Activated T-cell treated with anti-CD3 and anti-CD28 coated beads for 48 hours (primary cell): ENCODE measurements at regions not wholly inside any gene's neighbourhood (a gene's known extent, or its start where the extent isn't known, plus 50 kb on each side); places are given as distances from the start of the nearest gene placed in this dataset.
"Not testable (repeated sequence)": the region's sequence is repeated elsewhere in the genome, so short reads cannot be mapped to it uniquely, and the experiment has no call there.

Experiments
- DNase-seq: peaks from one replicate; pipeline ENCODE4 v3.0.0-alpha.2; 2020; ENCODE audit warnings: low read depth

DNA sequence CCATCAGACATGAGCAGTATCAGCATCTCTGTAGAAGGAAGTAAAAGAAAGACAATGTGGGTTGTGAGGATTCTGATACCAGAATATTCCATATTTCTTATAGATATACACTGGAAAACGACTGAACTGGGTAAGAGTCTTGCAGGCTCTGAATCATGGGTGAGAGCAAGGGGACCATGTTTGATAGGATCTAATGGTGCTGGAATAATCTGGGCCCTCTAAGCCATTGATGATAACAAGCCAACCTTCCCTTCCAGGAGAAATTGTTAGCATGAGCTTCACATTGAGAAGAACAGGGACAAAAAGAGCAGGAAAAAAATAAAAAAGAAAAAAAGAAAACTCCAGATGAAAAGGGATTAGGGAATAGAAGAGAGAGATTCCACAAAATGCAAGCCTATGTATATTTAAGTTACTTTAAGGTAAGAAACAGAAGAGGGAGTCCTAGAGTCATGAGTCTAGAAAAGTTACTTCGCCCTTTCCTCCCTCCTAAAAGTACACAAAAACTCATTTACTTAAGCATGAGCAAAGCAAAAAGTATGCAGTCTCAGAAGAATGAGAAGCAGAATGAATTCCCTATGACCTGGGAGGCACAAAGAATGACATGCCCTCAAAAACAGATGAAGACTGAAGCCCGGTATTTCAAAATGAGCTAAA is 181.9 kb downstream of the TMEM26 start:
- DNase-seq, result no peak

DNA sequence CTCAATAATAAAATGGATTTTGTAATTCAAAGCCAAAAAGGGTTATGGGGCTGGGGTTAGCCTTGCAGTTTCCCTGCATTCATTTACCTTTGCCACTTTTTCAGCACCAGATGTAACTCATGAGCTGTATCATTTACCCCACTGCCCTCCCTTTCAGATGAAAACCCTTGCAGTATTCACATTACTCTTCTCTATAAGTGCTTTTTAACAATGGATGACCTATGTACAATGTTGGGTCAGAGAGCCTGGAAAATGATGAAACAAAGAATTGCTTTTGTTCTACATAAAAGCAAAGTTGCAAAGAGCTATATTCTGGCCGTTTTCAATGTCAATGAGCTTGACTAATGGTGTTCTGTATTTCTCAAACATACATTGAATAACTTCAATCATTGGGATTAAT is 189.7 kb downstream of the TMEM26 start:
- DNase-seq, result no peak

DNA sequence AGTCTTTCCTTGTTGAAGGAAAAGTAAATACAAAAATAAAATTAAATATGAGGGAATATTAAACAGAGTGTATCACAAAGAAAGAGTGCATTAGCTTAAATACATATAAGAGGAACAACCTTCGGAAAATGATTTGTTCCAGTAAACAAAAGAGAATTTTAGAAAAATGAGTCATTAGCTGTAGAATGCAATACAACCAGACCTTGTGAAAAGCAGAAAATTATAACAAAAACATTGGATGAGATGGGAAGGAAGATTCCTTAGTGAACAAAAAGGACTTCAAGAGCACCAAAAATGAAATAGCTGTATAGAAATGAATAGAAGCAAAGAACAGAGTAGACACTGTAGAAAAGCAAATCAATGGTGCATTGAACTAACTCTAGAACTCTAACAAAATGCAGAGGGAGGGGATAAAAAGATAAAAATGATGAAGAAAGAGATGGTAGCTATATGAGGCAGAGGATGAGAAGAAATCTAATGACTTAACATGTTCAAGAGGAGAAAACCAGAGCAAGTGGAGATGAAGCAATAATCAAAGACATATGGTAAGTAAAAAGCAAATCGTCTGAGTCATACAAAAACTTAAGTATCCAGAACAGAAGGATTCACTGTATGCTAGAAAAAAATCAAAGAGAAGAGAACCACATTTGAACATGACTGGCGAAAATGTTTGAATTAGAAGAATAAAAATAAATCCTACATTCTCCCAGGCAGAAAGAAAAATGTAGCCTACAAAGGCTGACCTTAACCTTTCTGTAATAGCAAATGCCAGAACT is 190.5 kb downstream of the TMEM26 start:
- DNase-seq, result no peak

DNA sequence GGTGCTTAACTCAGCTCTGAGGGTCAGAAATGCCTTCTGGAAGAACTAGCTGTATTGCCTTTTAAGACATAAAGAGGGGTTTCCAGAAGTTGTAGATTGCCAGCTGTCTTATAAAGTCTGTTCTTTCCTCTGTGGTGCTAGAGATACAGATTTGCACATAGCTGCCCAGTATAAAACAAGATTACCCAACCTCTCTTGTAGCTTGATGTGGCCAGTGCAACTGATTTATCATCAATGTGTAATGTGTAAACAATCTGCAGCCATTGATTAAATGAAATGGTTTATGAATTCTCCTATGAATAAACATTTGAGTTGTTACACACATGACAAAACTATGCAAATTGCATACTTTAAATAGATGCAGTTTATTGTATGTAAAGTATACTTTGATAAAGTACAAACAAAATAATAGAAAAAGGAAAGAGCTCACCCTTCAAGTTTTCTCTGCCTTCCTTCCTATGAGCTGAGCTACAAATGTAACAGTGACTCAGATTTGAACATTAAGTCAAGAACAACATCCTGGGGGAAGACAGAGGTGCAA is 195.2 kb downstream of the TMEM26 start:
- DNase-seq, result no peak

DNA sequence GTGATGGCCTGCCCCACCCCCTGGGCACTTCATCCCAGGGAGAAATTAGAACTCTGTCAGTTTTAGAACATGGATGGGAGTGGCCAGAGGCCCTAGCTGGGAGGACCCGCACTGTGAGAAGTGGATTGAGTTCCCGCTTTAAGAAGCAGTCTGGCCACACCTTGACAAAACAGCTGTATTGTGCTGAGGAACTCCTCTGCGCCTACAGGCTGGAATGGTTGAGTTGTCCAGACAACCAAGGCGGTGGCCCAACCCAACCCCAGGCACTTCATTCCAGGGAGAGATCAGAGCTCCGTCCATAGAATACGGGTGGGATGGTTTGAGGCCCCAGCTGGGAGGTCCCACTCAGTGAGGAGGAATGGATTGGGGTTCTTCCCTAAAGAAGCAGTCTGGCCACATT is 196.0 kb downstream of the TMEM26 start:
- no peak for DNase-seq

DNA sequence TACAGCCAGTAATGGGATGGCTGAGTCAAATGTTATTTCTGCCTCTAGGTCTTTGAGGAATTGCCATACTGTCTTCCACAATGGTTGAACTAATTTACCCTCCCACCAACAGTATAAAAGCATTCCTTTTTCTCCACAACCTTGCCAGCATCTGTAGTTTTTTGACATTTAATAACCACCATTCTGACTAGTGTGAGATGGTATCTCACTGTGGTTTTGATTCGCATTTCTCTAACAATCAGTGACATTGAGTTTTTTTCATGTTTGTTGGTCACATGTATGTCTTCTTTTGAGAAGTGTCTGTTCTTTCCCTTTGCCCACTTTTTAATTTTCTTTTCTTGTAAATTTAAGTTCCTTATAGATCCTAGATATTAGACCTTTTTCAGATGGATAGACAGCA is 200.9 kb downstream of the TMEM26 start:
- not testable (repeated sequence) for DNase-seq

DNA sequence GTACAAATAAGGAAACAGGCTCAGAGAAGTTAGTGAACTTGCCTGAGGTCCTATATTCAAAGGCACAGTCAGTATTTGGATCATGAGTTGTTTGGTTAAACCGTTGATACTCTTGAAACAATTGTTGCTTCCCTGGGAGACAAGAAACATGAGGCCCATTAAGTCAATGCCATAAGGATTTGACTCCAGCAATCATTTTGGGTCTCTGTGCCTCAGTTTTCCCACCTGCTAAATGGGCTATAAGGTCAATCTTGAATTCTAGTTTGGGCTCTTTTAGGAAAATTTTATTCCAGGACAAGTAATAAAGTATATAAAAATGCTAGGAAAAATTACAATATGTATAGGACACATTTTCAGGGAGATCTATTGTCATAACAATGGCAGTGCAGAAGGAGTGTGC is 202.1 kb downstream of the TMEM26 start:
- no peak for DNase-seq

DNA sequence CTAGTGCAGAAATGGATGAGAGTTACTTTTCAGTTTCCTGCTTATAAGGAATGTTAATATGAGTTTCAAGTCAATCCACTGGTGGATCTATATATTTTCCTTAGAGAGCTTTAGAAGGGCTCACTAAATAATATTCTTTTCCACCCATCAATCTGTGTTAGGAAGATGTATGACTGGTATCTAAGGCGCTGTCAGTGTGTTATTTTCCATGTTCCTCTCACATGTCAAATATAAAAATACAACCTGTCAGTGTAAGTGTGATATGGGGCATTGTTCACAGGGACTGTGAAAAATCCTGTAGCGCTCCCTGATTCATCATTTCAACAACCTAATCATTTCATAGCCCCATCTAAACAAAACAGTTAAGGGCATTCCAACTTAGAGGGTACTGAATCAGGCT is 203.1 kb downstream of the TMEM26 start:
- DNase-seq, result no peak

DNA sequence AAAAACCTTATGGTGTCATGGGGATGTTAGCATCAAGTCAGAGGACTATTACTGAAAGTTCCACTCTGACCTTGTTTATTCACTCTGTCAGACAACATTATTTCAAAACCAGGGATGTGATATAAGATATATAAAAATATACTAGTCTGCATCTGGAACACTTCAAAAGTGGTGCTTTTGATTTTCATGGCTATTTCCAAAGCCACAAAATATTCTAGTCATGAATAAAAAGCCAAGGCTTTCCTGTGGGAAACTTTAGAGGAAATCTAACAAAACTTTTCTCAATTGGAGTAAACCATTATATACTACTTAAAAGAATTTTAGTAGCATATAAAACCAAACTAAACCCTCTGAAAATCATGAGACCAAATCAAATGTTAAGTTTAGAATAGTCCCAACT is 205.2 kb downstream of the TMEM26 start:
- no peak for DNase-seq

DNA sequence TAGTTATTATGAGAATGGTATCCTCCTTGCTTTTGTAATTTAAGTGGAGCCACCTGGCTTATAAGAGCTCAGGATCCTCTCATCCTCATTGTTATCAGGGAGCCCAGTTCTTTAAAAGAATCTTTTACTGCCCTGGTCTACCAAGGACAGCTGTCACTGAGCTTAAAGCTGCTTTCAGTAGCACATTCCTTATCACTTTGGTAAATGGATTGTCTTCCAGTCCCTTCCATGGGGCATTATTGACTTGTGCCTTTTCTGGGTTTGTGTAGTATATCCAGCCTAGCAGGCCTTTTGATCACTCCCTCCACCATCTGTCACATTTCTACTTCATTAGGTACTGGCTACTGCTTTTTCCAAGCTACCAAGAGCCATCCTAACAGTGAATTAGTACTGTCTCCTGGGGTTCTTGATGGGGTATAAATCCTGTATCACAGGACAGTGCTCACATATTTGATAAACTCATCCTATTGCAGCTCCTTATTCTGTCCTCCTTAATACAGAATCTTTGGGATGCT is 208.9 kb downstream of the TMEM26 start:
- DNase-seq, result no peak

DNA sequence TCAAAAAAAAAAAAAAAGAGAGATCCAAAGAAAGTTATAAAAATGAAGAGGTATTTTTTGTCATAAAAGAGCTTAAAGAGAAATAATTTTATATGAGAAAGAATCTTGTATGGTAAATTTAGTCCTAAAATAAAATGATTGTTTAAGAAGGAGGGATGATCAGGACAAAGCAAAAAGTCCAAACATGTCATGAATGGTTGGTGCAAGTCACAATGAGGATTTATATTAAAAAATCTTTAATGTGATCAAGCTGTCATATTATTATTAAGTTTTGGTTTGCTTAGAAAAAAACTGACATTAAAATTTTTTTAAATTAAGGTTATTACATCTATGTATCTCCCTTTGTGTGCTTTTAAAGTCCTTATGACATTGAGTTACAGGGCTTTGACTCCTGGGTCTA is 220.4 kb downstream of the TMEM26 start:
- DNase-seq, result no peak

DNA sequence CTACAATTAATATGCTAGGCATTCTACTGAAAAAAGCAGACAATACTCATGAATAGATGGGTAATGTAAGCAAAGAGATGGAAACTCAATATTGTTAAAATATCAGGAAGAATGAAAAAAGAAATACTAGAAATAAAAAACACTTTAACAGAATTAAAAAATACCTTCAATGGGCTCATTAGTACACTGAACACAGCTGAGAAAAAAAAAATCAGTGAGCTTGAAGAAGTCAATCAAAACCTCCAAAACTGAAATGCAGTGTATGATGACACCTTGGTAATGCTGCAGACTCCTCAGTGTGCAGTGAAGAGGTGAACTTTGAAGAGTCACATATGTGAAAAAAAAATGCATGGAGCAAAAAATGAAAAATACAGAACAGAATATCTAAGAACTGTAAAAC is 227.2 kb downstream of the TMEM26 start:
- DNase-seq, result no peak

DNA sequence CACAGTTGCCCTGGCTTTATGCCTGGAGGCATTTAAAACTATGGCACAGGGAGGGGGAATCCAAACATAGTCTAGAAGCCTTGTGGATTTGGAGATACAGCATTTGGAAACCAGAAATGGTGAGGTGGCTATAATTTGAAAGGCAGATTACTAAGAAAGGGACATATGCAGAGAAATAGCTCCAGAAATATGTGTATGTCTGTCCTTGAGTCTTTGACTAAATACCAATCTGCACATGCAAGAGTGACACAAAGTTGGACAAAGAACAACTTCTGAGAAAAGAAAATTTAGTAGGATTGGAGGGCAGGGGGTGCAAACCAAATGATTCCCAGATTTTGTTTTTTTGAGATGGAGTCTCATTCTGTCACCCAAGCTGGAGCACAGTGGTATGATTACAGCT is 229.6 kb downstream of the TMEM26 start:
- DNase-seq, result no peak

DNA sequence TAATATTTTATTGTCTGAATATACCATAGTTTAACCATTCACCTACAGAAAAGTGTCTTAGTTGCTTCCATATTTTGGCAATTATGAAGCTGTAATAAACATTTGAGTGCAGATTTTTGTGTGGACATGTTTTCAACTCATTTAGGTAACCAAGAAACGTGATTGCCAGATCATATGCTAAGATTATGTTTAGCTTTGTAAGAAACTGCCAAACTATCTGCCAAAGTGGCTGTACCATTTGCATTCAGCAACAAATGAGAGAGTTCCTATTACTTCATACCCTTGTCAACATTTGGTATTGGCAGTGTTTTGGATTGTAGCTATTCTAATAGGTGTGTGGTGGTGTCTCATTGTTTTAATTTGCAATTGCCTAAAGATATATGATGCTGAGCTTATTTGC is 233.5 kb downstream of the TMEM26 start:
- no peak for DNase-seq

DNA sequence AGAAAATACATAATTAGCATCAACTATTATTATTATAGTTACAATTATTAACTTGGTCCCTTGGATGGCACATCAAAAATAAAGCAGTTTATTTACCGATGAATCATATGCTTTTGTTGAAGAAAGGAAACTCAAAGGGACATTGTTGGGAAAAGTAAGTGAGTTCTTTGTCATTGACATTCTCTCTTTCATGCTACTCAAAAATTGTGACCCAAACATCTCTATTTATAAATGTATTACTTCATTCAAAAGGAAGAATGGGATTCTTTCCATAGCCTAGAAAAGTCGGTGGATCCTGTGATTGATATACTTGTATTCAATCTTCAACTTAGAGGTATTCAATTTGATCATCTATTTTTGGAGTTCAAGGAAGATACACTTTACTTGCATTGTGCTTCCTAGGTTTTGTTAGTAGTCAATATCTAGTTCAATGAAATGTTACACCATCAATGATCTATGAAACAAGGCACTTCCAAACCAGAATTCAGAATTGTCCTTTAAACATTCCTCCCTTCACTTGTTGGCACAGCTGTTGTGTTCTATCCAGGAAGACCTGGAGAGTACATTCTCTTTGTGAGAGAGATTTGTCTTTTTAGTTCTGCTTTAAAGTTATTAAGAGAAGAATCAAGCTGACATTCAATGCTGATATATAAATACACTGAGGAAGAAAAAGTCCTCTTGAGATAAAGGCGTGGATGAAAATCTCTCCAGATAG is 235.2 kb downstream of the TMEM26 start:
- DNase-seq, result no peak

DNA sequence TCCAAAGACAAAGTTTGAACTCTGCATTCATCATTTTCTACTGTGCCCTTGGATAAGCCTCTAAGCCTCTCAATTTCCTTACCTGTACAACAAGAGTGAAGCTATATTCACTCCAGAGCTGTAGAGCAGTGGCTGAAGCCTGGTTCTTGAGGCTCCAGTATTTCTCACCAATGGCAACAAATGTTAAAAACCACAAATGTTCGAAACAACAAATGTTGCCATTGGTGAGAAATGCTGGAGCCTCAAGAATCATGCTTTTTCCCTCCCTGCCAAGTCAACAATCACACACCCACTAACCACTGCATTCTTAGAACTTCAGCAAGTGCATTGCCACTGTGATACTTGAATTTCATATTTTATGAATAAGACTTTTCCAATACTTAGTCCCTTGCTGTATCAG is 237.9 kb downstream of the TMEM26 start:
- DNase-seq, result no peak

DNA sequence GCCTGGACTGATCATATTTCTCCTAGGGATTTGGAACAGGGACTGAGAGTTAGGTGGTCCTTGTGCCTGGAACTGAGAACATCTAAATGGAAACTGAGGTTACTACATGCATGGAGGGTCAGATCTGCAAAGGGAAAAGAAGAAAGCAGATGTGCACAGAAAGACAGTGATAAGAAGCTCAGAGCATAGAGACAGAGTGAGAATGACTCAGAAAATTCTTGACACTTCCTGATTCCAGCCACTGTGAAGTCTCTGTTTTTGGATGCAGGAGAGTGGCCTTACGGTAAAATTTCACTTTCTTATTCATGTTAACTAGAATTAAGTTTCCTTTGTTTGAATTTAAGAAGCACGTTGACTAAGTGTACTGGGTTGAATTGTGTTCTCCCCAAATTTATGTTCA is 241.7 kb downstream of the TMEM26 start:
- DNase-seq, result no peak

DNA sequence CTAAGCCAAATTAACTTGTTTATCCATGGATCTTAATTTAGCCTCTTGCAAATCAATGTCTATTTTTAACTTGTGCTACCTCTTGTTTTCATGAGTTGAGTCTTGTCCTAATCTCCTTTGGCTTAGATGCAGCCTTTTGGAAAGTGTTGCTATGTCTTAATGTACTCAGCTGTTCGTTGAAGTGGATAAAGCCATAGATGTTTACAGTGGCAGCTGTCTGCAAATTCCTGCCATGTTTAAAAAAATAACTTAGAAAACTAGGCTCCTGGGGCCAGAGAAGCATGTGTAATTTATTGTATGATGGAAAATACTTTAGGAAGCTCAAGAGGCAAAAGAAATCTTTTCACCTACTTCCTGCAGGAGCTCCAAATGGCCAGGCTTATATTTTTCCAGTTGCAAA is 253.1 kb upstream of the RHOBTB1 start:
- no peak for DNase-seq

DNA sequence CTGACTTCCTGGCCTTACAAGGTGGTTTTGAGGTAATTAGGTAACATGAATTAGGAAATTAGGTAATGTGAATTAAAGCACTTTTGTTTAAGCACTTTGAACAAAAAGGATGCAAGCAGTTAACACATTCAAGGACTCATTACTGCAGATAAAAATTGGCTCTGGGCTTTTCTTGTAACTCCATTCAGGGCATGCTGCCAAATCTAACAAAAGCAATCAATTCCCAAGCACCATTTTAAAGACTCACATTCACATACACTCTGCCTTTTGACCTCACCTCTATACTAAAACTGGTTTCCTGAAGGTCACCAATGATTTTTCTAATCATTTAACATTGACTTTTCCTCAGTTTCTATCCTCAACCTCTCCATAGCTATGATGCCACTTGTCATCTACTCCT is 251.2 kb upstream of the RHOBTB1 start:
- DNase-seq, result no peak

DNA sequence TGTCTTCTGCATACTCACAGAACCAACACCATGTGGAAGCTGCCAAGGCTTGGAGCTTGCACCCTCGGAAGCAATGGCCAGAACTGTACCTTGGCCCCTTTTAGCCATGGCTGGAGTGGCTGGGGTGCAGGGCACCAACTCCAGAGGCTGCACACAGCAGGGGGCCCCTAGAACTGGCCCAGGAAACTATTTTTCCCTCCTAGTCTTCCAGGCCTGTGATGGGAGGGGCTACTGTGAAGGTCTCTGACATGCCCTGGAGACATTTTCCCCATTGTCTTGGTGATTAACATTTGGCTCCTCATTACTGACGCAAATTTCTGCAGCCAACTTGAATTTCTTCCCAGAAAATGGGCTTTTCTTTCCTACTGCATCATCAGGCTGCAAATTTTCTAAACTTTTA is 248.6 kb upstream of the RHOBTB1 start:
- not testable (repeated sequence) for DNase-seq

DNA sequence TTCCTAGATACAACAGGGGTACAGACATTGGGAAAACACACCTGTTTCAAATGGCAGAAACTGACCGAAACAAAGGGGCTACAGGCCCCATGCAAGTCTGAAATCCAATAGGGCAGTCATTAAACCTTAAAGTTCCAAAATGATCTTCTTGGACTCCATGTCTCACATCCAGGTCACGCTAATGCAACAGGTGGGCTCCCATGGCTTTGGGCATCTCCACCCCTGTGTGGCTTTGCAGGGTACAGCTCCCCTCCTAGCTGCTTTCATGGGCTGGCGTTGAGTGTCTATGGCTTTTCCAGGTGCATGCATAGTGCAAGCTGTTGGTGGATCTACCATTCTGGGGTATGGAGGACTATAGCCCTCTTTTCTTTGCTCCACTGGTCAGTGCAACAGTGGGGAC is 248.1 kb upstream of the RHOBTB1 start:
- DNase-seq, result no peak

DNA sequence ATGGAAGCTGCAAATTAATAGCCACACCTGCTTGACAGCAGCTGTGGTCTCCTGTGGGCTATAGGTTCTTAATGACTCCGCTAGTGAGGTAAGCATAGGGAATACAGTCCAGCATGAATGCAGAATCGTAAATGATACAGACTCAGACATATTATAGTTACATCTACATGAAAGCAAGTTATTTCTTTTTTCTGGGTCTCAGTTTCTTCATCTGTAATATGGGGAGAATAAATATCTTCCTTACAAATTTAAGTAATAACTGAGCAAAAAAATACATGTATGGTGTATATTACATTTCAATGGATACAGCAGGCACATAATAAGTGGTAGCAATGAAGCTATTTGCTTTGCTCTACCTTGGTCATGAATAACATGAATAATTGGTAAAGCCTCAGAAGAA is 245.9 kb upstream of the RHOBTB1 start:
- DNase-seq, result no peak

DNA sequence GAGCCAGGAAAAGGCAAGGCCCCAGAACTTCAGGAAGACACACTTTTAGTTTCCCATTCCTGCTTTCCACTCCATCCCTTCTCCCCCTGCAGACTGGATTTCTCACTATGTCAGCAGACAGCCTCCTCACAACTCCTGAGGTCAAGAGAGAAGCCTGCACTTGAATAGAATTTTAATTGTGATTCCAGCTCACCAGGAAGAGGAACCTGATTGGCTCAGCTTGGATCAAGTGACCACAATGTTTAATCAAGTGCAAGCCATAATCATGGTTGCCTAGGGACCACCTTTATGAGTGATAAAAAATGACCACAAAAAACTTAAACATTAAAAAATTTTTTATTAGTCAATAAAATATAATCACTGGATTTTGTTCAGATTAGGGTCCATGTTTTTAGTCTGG is 244.7 kb upstream of the RHOBTB1 start:
- no peak for DNase-seq
